ENCODE measurements at regions not wholly inside any gene's neighbourhood (a gene's known extent, or its start where the extent isn't known, plus 50 kb on each side); places are given as distances from the start of the nearest gene placed in this dataset.
"Not testable (repeated sequence)": the region's sequence is repeated elsewhere in the genome, so short reads cannot be mapped to it uniquely, and the experiment has no call there.

DNA sequence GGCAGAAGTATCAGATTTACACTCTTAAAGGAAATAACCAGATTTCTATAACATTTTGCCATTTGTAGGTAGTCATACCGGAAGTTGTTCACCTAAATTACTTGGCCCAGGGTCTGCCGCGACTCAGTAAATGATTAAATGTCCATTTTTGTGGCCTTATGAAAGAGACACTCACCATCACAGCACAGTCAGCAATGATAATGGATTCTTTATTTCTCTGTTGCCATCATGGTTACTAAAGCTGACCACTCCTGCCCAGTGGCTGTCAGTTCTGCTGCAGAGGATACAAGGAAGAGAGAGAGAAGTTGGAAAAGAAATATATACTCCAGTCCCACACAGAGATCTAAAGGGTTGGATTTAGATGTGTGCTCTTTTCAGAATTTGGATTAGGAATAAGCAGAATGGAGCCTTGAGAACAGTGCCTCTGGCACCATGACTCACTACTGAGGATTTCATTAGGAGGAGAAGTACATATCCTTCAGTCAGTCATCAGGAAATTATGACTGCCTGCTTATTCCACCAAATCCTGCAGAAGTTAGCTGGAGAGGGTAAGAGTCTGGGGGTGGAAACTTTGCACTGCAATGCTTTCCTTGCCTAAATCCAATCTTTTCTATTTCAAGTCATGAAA is 72.8 kb upstream of the EFNA5 start:
- Histone ChIP-seq H3K36me3 (no peaks in the 10 kb centered on the region), H3K27me3 (no peaks in the 10 kb centered on the region), H3K4me3 (no peak overlapping the region), H3K9me3 (peaks cover 6% of the 10 kb centered on the region; the same call in 1 of the 2 replicates)
- DNase-seq, result peak; percentile 75

DNA sequence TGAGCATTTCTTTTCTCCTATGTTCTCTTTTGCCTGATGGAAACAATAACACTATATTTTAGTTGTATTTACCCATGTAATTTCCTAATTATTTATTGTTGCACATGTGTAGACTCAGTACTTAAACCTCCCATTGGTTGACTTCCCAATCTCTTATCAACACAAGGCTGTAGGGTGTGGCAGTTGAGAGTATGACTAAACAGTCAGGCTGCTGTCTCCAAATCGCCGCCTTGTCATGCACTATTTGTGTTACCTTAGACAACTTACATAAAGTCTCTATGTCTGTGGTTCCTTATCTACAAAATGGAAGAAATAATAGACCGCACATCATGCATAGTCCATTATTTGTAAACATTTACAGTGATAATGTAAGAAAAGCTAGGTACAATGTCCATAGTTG is 68.9 kb upstream of the EFNA5 start:
- no peaks in the 10 kb centered on the region for H3K36me3 ChIP-seq
- no peak for DNase-seq
- H3K9me3 ChIP-seq, result peaks cover 6% of the 10 kb centered on the region; the same call in 1 of the 2 replicates
- no peak overlapping the region for H3K4me3 ChIP-seq
- H3K27me3 ChIP-seq, result no peaks in the 10 kb centered on the region

DNA sequence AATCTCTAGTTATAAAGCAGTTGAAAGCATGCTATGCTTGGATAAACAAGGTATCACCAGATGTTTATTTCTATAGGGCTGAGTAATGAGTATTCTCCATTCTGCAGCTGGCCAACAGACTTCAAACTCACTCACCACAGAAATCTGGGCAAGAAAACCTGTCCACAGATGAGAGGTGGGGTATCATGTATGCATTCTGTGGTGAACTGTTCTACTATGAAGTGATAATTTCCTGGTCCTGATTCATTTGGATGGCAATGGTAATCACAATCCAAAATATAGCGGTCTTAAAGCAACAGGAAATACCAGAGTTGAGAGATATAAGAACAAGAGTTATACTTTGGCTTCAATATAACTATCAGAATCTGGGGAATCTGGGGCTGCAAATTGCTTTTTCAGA is 65.9 kb upstream of the EFNA5 start:
- H3K4me3 ChIP-seq, result no peak overlapping the region
- peak; percentile 85 for DNase-seq
- no peaks in the 10 kb centered on the region for H3K36me3 ChIP-seq
- H3K9me3 ChIP-seq, result peaks cover 6% of the 10 kb centered on the region; the same call in 1 of the 2 replicates
- H3K27me3 ChIP-seq, result no peaks in the 10 kb centered on the region

DNA sequence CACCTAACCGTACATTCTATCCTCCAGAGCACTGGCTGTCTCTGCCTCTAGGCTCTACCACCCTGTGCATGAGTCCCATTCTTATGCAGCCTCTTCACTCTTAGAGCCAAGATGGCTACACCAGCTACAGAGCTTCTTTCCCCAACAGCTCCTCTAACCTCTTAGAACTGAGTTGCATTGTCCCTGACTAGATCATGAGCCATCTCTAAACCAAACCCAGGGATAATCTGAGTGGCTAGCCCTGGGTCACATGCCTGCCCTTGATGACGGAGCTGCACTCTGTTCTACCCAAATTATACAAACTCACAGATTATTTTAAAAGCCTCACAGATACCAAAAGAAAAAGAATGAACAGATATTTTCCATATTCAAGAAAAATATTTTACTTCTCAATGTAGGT is 65.4 kb upstream of the EFNA5 start:
- not testable (repeated sequence) for H3K36me3 ChIP-seq, DNase-seq, H3K4me3 ChIP-seq, H3K9me3 ChIP-seq, H3K27me3 ChIP-seq

DNA sequence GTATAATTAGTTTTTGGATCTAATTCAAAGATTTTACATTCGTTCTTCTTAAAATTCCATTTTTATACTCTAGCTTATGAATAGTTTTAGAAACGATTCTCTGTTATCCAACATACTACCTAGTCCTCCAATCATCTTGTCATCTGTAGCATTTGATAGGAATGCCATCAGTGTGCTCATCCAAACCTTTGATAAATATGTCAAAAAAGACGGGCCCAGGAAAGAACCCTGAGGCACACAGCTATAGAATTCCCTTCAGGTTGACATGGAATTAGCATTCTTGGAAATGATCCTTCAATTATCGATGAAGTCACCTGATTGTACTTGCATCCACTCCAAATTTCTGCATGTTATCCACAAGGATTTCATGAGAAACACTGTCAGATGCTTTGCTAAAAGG is 64.8 kb upstream of the EFNA5 start:
- H3K4me3 ChIP-seq, result no peak overlapping the region
- H3K27me3 ChIP-seq, result no peaks in the 10 kb centered on the region
- H3K36me3 ChIP-seq, result no peaks in the 10 kb centered on the region
- peaks cover 3% of the 10 kb centered on the region; the same call in 1 of the 2 replicates for H3K9me3 ChIP-seq
- no peak for DNase-seq

DNA sequence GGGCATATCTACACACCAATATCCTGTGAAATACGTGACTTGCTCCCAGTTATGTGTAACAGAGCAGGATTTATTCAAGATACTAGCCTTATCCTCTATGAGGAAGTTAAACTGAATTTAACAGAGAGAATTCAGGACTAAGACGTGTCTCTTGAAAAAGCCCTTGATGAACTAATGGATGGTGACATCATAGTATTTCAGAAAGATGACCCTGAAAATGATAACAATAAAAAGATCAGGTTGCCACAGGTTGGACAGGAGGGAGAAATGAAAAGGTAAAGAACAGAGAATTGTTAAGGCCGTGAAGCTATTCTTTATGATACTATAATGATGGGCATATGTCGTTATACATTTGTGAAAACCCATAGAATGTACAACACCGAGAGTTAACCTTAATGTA is 56.2 kb upstream of the EFNA5 start:
- no peak for DNase-seq
- H3K27me3 ChIP-seq, result no peaks in the 10 kb centered on the region
- H3K9me3 ChIP-seq, result peaks cover 13% of the 10 kb centered on the region
- H3K4me3 ChIP-seq, result no peak overlapping the region
- no peaks in the 10 kb centered on the region for H3K36me3 ChIP-seq

DNA sequence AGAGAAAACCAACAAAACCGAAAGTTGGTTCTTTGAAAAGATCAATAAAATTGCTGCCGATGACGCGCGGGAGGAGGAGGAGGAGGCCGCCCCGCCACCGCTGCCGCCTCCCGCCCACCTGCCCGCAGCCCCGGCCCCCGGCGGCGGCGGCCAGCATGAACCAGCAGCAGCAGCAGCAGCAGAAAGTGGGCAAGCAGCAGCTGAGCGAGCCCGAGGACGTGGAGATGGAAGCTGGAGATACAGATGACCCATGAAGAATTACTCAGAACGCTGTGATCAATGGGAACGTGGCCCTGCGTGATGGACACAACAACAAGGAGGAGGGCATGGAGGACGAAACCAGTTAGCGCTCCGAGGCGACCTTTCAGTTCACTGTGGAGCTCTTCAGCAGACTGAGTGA is 53.9 kb upstream of the EFNA5 start:
- peaks cover 22% of the 10 kb centered on the region for H3K9me3 ChIP-seq
- no peak overlapping the region for H3K4me3 ChIP-seq
- DNase-seq, result no peak
- no peaks in the 10 kb centered on the region for H3K27me3 ChIP-seq
- no peaks in the 10 kb centered on the region for H3K36me3 ChIP-seq

DNA sequence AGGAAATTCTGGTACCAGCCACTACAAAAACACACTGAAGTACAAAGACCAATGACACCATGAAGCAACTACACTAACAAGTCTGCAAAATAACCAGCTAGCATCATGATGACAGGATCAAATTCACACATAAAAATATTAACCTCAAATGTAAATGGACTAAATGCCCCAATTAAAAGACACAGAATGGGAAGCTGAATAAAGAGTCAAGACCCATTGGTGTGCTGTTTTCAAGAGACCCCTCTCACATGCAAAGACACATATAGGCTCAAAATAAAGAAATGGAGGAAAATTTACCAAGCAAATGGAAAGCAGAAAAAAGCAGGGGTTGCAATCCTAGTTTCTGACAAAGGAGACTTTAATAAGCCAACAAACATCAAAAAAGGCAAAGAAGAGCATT is 50.5 kb upstream of the EFNA5 start:
- peaks cover 27% of the 10 kb centered on the region for H3K9me3 ChIP-seq
- not testable (repeated sequence) for DNase-seq, H3K27me3 ChIP-seq, H3K36me3 ChIP-seq, H3K4me3 ChIP-seq

All from MG63 (cell line).